Neural progenitor cell (in vitro differentiated cells): ENCODE measurements at regions not wholly inside any gene's neighbourhood (a gene's known extent, or its start where the extent isn't known, plus 50 kb on each side); places are given as distances from the start of the nearest gene placed in this dataset.

ENCODE experiments used
- CTCF ChIP-seq: fragments of 200-600 bp; sonication (generic); IDR thresholded peaks from 2 replicates; pipeline ENCODE4 v1.5.1; 2017; ENCODE audit warnings: antibody characterized with exemption, mild to moderate bottlenecking
- EZH2phosphoT487 ChIP-seq: fragments of 200-600 bp; sonication (generic); IDR thresholded peaks from 2 replicates; pipeline ENCODE4 v1.6.1; 2017; ENCODE audit warnings: antibody characterized with exemption

- TF ChIP-seq CTCF (no peak), EZH2phosphoT487 (no peak)
Observed at GRCh38 chr1:72369069-72369757, 86.9 kb upstream of the NEGR1 start.
